Epidermal melanocyte (primary cell): ENCODE measurements at regions not wholly inside any gene's neighbourhood (a gene's known extent, or its start where the extent isn't known, plus 50 kb on each side); places are given as distances from the start of the nearest gene placed in this dataset.

Source experiments
- DNase-seq: peaks from one replicate; pipeline ENCODE4 v3.0.0; 2011; ENCODE audit warnings: low spot score; ENCODE audit not compliant: insufficient read length

DNA sequence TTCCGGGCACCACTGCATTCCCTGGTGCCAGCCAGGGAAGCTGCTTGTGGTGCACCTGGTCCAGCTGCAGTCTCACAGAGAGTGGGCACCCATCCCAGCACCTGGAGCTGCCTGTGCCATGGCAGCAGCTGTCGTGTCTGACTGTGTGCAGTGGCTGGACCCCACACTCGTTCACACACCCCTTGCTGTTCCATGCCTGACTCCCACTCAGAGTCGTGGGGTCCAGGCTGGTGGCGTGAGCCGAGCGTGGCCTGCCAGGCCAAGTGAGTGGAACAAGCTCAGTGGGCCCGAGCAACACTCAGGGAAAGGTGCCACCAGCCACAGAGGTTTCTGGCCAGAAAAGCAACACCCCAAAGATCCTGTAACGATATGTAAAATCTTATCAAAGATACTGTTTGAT, 97.2 kb upstream of the KCNK1 start:
- DNase-seq: no peak

DNA sequence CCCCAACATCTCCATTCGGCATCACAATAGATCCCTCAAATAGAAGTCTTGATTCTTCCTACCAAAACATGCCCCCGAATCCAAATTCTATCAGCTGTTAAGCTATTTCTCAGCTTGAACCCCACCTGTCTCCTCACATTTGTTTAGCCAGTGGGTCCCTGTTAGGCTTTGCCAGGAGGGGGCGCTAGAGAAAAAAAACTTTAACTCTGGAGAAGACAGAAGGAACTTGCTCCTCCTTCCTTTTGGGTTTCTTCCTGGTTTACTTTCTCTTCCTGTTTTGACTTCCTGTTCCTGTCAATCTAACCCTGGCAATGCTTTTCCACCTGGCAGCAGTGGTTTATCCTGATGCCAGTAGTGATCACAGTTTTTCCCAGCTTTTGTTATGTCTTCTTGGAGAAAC, 95.6 kb upstream of the KCNK1 start:
- DNase-seq: no peak

DNA sequence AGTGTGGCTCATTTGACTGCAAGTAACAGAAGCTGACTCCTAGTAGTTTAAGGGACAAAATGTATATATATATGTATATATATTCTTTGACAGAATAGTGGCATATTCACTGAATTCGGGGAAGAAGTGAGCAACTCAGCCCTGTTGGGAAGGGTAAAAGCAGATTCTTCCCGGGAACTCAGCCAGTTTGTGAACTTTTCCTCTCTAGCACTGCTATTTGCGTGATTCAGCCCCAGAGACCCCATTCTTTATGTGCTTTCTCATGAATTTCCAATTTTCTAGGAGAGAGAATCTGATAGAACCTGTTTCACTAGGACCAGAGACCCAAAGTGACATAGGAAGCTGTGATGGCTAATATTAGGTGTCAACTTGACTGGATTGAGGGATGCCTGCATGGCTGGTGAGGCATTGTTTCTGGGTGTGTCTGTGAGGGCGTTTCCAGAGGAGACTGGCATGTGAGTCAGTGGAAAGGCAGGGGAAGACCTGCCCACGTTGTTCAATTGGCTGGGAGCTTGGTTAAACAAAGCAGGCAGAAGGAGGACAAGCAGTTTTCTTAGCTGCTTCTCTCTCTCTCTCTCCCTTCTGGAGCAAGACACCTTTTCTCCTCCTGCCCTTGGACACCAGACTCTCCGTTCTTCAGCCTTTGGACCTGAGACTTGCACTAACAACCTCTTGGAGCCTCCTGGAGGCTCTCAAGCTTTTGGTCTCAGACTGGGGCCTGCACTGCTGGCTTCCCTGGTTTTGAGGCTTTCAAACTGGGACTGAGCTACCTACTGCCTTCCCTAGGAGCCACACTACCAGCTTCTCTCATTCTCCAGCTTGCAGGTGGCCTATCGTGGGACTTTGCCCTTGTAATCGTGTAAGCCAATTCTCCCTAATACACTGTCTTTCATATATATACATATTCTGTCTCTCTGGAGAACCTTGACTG, 93.4 kb upstream of the KCNK1 start:
- no peak for DNase-seq

DNA sequence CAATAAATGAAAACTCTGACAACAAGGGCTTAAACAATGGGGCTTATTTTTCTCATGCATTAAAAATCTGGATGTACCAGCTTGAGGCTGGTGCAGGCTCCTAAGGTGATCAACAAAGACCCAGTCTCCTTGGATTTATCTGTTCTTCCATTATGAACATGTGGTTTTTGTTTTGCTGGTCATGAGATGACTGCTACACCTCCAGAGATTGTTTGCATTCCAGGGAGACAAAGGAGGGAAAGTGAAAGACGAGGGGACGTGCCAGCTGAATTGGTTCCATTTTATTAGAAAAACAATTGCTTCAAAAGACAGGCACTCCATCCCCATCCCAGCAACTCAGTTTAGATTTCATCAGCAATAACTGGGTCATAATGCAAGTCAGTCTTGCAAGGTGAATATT, 90.9 kb upstream of the KCNK1 start:
- DNase-seq: no peak

DNA sequence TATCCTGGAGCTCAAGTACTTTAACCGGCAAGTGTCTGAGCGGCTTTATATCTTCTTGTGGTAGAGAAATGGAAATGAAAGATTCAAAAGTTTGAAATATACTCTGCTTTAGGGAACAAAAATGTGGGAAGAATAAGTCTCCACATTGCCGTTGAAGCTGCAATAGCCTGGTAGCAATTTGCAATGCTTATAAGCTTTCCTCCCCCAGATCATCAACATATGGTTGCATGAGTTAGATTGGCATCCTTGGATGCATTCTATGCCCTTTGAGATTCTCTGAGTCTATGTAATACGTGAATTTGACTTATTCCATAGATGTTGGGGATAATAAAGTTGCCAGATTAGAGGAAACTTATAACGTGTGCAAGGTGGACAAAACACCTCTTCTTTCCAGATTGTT, 86.1 kb upstream of the KCNK1 start:
- no peak for DNase-seq

DNA sequence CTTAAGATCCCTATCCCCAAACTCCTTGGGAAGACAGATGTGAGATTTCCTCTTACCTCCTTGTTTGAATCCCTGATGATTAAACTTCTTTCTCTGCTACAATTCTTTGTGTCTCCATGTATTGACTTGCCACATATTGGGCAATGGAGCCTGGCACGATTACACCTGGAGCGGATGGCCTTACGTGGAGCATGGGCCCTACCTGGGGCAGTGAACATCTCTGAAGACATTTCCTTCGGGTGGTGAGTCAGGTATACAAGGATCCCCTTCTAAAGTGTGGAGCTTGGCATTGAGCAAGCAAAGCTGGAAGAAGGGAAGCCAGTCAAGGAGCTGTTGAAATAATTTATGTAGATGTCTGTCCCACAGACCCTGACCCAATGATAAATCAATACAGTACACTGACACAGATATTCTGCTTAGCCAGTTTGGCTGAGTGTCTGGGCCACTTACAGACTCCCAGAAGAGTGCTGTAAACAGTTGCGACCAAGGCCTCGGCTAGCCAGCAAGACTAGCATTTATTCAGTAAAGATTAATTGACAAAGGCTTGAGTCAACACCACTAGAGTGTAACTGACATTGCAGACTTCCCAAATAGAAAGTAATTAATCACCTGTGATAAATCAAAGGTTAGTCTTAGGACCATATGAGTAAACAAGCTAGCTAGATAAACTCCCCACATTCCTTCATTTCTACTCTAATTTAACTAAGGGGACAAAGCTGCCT, 83.1 kb upstream of the KCNK1 start:
- no peak for DNase-seq

DNA sequence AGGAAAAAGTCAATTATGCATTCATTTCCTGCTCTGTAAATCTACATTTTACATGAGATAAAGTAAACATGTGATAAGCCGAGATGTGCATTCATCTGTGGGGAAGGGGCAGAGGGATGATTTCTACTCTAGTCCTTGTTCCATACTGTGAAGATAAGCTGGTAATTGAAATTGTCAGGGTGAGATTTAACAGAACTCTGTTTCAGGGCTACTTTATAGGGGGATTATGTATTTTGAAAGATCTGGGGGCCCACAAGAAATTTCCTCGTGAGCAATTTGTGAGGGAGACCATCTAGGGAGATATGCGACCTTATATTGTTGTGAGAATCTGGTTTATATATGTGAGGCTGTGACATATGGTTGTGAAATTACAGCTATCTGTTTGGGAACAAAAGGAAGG, 73.1 kb upstream of the KCNK1 start:
- DNase-seq: no peak

DNA sequence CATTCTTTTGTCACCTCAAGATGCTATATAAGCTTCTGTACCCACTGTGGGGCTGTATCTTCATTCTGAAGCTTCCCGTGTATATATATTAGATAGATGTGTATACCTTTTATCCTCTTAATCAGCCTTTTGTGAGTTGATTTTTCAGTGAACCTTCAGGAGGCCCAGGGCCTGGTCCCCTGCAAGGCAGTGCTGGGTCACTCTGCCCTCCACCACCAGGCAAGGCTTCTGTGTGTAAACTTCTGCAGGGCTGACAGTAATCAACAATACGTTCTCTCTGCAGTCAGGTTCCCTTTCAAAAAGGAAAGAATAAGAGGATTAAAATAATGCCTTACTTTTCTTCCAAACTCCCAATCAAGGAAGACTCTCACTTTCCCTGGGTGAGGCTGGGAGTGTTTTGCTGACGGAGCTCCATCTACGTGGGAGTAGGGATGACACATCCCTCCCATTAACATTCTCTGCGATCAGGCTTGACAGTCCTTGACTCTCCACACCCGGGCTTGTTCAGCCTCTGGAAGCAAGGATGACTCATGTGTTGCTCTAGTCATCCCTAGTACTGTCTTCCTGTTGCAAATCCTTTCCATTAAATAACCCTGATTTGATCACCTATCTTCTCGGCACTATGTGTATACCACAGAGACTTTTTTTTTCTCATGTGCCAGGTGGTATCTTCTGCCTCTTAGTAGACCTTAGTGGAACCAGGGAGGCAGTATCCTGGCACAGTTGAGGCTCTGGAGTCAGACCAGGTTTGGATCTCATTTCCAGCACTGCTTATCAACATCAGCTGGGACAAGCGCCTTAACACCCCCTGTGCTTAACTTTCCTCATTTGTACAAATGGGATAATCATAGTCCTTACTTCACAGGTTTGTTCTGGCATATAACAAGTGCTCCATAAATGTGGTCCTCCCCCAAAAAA, 70.3 kb upstream of the KCNK1 start:
- no peak for DNase-seq

DNA sequence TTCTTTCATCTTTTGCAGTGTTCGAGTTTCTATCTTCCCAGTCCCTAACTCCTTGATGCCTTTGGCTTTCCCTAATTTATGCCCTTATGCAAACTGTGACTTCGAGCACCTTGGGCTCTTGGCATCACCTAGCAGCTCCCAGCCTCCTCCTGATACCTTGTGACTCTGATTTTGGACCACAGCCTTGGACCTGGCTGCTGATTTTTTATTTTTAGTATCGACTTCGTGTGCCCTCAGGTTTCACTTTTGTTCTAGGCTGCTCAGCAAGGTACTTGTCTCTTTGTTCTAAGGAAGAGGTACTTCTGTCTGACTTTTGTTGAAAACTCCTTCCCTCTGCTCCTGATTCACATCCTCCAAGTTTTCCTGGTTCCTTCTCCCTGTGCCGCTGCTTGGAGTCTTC, 69.6 kb upstream of the KCNK1 start:
- DNase-seq: no peak

DNA sequence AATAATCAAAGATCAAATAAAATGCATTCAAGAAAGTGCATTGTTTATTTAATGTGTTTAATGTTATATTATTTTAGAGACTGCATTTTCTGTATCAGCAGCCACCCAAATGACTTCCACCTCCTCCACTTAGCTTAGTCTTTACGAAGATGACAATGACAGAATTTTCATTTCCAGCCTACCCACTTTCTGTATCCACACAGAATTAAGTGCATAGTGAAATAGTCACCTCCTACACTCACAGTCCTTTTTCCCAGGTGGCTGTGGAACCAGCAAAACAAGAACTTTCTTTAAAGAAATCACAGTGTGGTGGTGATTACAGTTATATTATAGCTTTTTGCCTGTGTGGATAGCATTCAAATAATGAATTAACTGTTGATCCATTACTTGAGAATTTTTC, 66.2 kb upstream of the KCNK1 start:
- no peak for DNase-seq

DNA sequence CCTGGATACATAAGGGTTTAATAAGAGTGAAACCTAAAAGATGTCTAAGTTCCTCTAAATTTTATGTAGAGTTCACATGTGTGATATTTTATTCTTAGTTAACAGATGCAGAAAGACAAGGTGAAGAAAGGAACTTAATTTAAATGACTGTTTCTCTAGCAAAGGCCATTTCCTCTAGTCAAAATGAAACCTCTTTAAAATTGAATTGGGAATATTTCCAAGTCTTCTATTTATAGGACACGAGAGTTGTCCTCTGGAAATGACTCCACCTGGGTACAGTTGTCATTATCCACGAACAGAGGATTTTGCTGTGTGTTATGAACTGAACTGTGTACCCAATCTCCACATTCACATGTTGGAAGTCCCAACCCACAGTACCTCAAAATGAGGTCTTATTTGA, 64.5 kb upstream of the KCNK1 start:
- no peak for DNase-seq

DNA sequence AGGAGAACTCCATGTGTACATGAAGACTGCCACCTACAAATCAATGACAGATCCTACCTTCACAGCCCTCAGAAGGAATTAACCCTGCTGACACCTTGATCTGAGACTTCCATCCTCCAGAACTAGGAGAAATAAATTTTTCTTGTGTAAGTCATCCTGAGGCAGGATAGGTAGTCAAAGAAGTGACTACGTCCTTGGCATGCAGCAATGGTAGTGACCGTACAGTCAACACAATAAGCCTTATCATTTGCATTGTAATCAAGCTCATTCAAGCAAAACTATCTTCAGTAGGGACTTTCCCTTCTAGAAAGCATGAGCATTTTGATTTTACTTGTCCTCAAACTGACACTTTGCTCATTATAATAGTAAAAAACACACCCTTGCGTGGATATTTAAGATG, 64.0 kb upstream of the KCNK1 start:
- no peak for DNase-seq

DNA sequence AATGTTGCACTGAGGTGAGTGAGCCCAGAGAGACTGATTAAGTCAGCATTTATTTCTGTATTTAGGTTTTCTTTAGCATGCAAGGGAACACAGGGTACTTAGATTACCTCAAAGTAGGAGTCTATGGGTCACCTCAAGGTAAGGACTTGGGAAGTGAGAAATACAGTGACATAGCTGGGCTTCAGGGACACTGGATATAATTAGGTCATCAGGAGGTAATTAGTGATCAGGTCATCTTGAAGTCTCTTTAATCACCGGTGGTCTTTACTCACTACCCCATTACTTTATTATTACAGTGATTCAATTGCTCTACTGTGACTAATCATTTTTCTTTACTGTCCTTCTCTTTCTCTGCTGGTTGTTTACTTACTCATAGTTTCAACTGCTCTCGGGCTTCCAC, 59.9 kb upstream of the KCNK1 start:
- DNase-seq: no peak

DNA sequence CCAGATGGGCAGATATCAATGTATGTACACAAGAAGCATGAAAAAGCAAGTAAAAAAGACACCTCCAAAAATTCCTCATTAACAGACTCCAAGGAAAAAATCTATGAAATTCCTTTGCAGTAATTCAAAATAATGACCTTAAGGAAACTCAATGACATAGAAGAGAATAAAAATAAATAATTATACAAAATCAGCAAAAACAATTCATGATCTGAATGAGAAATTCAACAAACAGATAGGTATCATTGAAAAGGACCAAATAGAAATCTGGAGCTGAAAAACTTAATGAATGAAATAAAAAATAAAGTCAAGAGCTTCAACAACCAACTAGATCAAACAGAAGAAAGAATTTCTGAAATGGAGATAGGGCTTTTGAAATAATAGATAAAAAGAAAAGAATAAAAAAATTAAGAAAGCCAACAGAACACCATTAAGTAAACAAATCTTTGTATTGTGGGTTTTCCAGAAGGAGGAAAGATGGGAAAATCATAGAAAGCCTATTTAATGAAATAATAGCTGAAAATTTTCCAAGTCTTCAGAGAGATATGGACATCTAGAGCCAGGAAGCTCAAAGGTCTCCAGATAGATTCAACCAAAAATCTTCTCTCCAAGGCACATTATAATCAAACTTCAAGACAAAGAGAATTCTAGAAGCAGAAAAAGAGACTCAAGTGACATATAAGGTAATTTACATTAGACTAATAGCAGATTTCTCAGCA, 52.0 kb upstream of the KCNK1 start:
- DNase-seq: no peak
